Endothelial cell of umbilical vein (primary cell): ENCODE measurements at regions not wholly inside any gene's neighbourhood (a gene's known extent, or its start where the extent isn't known, plus 50 kb on each side); places are given as distances from the start of the nearest gene placed in this dataset.
"Not testable (repeated sequence)": the region's sequence is repeated elsewhere in the genome, so short reads cannot be mapped to it uniquely, and the experiment has no call there.

ENCODE experiments used
- BruUV-seq: library from RNA; stranded (reverse); fragments of 400-500 nt; replicated peaks from 2 replicates; lab custom pipeline; 2021; lab: Mats Ljungman, UMichigan
- CTCF ChIA-PET: fragments of 300-600, 350-600 bp; sonication (Branson Sonifier 250); formaldehyde crosslinking; loops from one replicate; lab custom pipeline; 2021; ENCODE audit warnings: antibody characterized with exemption, inconsistent platforms; lab: Charles Lee
- POLR2A ChIA-PET: fragments of 300-600, 350-600 bp; sonication (Branson Sonifier 250); formaldehyde crosslinking; loops from one replicate; lab custom pipeline; 2021; ENCODE audit warnings: antibody characterized with exemption, inconsistent platforms; lab: Charles Lee
- DNase-seq: peaks from one replicate; pipeline ENCODE4 v3.0.0-alpha.2; 2011; ENCODE audit warnings: low read depth, low spot score
- FAIRE-seq: peaks from 2 replicates; lab custom pipeline; 2011; peaks lifted over from hg19 to GRCh38; lab: Jason Lieb, UNC
- H2AFZ ChIP-seq: 2 replicates; pipeline ENCODE4 v1.6.0; 2012; ENCODE audit warnings: low read depth, low read length, control low read depth, inconsistent platforms
- H3K27ac ChIP-seq: 2 replicates; pipeline ENCODE4 v1.5.1; 2011; ENCODE audit warnings: low read depth, mild to moderate bottlenecking, control low read depth, low read length, moderate library complexity; ENCODE audit not compliant: insufficient read depth
- H3K27me3 ChIP-seq, 2 experiments: 2 replicates each; pipeline versions ENCODE4 v1.6.0 to v1.6.1; 2011; ENCODE audit warnings: low read length in 2 of 2, mixed read lengths in 1 of 2; ENCODE audit not compliant: control insufficient read depth in 2 of 2, insufficient read depth in 2 of 2
- H3K36me3 ChIP-seq, 2 experiments: 2 replicates in 1 of 2; 3 replicates in 1 of 2; pipeline ENCODE4 v1.5.1; 2011; ENCODE audit warnings: low read length in 2 of 2, mild to moderate bottlenecking in 1 of 2, moderate library complexity in 1 of 2; ENCODE audit not compliant: control insufficient read depth in 2 of 2, insufficient read depth in 2 of 2; ENCODE audit errors: extremely low read depth in 1 of 2
- H3K4me1 ChIP-seq: 3 replicates; pipeline ENCODE4 v1.5.1; 2011; ENCODE audit warnings: mild to moderate bottlenecking, low read length; ENCODE audit not compliant: control insufficient read depth, insufficient read depth; ENCODE audit errors: extremely low read depth
- H3K4me2 ChIP-seq: 2 replicates; pipeline ENCODE4 v1.6.1; 2011; ENCODE audit warnings: low read length, control low read depth, mixed read lengths; ENCODE audit not compliant: insufficient read depth
- H3K4me3 ChIP-seq, 3 experiments: fragments of 200-600 bp in 1 of 3; sonication (generic), shearing (Covaris generic) in 1 of 3; replicated peaks in 1 of 3; 2 replicates each; pipeline ENCODE4 v1.5.1; 2011 to 2016; ENCODE audit warnings: control low read depth in 3 of 3, low read length in 3 of 3, mild to moderate bottlenecking in 2 of 3, inconsistent platforms in 1 of 3, low read depth in 1 of 3, moderate library complexity in 1 of 3; ENCODE audit not compliant: insufficient read depth in 1 of 3
- H3K79me2 ChIP-seq: 2 replicates; pipeline ENCODE4 v1.6.0; 2012; ENCODE audit warnings: low read length, inconsistent platforms; ENCODE audit not compliant: control insufficient read depth, insufficient read depth
- H3K9ac ChIP-seq: replicated peaks from 2 replicates; pipeline ENCODE3; 2011; ENCODE audit warnings: low read length, control low read depth; ENCODE audit not compliant: insufficient read depth; ENCODE audit errors: extremely low read depth
- H3K9me1 ChIP-seq: replicated peaks from 3 replicates; pipeline ENCODE4 v1.6.0; 2011; ENCODE audit warnings: mild to moderate bottlenecking, low read length; ENCODE audit not compliant: control insufficient read depth, insufficient read depth; ENCODE audit errors: extremely low read depth
- H3K9me3 ChIP-seq: replicated peaks from 2 replicates; pipeline ENCODE4 v1.5.1; 2012; ENCODE audit warnings: low read length, inconsistent platforms; ENCODE audit not compliant: control insufficient read depth, insufficient read depth
- H4K20me1 ChIP-seq: replicated peaks from 2 replicates; pipeline ENCODE3; 2011; ENCODE audit warnings: mild to moderate bottlenecking, low read length; ENCODE audit not compliant: control insufficient read depth, insufficient read depth; ENCODE audit errors: extremely low read depth
- EZH2 ChIP-seq: IDR thresholded peaks from 2 replicates; pipeline ENCODE4 v1.6.1; 2012; ENCODE audit warnings: borderline replicate concordance, low read depth, mild to moderate bottlenecking, moderate library complexity, low read length, inconsistent platforms; ENCODE audit not compliant: severe bottlenecking
- FOS ChIP-seq: IDR thresholded peaks from 2 replicates; pipeline ENCODE4 v1.6.1; 2011; ENCODE audit warnings: mild to moderate bottlenecking, low read length, moderate library complexity, borderline replicate concordance; ENCODE audit not compliant: insufficient read depth
- GATA2 ChIP-seq: IDR thresholded peaks from 2 replicates; pipeline ENCODE4 v1.7.0; 2011; ENCODE audit warnings: low read depth, mild to moderate bottlenecking, moderate library complexity, mixed read lengths, low read length; ENCODE audit not compliant: insufficient read length, insufficient read depth
- JUN ChIP-seq: IDR thresholded peaks from 2 replicates; pipeline ENCODE4 v1.6.1; 2011; ENCODE audit warnings: borderline replicate concordance, low read depth; ENCODE audit not compliant: insufficient read length, insufficient read depth
- MYC ChIP-seq: IDR thresholded peaks from one replicate; pipeline ENCODE4 v1.6.1; 2011; ENCODE audit warnings: mild to moderate bottlenecking, low read depth, low read length
- POLR2A ChIP-seq: IDR thresholded peaks from 2 replicates; pipeline ENCODE4 v1.6.1; 2012; ENCODE audit warnings: low read depth, mild to moderate bottlenecking, control low read depth, low read length
- POLR2AphosphoS5 ChIP-seq: IDR thresholded peaks from 2 replicates; pipeline ENCODE4 v1.6.1; 2012; ENCODE audit warnings: low read depth, mild to moderate bottlenecking, control low read depth, low read length, moderate library complexity; ENCODE audit not compliant: insufficient read depth
- dilution Hi-C: fragments of 300-500 bp; cut with MboI; formaldehyde crosslinking; loops from one replicate; pipeline ENCODE4 v1.15.0; 2019; ENCODE audit warnings: low sequenced_read_pairs; ENCODE audit not compliant: extremely low pct_ligation_motif_present
- intact Hi-C: fragments of 100-400 bp; cut with micrococcal nuclease; formaldehyde crosslinking; loops from one replicate; pipeline ENCODE4 v1.10.0; 2022
- TF ChIP-seq, protein P1 (sequence below): IDR thresholded peaks from 2 replicates; pipeline ENCODE4 v1.6.1; 2011; ENCODE audit not compliant: insufficient read depth, insufficient read length
- TF ChIP-seq, protein P2 (sequence below), 2 donors: IDR thresholded peaks; 1 replicate in 1 of 2; 2 replicates in 1 of 2; pipeline ENCODE4 v1.5.1; 2011; ENCODE audit warnings: low read length in 2 of 2, mild to moderate bottlenecking in 2 of 2, moderate library complexity in 2 of 2, control low read depth in 1 of 2, inconsistent platforms in 1 of 2, low read depth in 1 of 2; ENCODE audit not compliant: insufficient read depth in 1 of 2; ENCODE audit errors: extremely low read depth in 1 of 2

DNA sequence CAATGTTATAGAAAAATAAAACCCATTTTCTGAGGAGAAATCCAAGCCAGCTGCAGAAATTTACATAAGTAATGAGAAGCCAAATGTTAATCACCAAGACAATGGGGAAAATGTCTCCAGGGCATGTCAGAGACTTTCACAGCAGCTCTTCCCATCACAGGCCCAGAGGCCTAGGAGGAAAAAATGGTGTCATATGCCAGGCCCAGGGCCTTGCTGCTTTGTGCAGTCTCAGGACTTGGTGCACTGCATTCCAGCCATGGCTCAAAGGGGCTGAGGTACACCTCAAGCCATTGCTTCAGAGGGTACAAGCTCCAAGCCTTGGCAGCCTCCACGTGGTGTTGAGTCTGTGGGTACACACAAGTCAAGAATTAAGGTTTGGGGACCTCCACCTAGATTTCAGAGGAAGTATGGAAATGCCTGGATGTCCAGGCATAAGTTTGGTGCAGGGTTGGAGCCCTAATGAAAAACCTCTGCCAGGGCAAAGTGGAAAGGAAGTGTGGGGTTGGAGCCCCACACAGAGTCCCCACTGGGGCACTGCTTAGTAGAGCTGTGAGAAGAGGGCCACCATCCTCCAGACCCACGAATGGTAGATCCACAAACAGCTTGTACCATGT, 163.0 kb downstream of the THBS2 start:
- H3K9ac ChIP-seq, CTCF ChIA-PET, DNase-seq, H3K36me3 ChIP-seq, H3K9me1 ChIP-seq, H3K4me2 ChIP-seq, H4K20me1 ChIP-seq, H3K27ac ChIP-seq, intact Hi-C loops, H3K4me3 ChIP-seq, H3K9me3 ChIP-seq, BruUV-seq, H3K79me2 ChIP-seq, H3K27me3 ChIP-seq, H2AFZ ChIP-seq, FAIRE-seq, H3K4me1 ChIP-seq, dilution Hi-C loops: not testable (repeated sequence)
- POLR2A ChIA-PET, result interaction anchor here (0.6 kb wide), 1 partner anchor 165 kb away, joined by 3 read pairs; no protein-coding TSS in a partner anchor

DNA sequence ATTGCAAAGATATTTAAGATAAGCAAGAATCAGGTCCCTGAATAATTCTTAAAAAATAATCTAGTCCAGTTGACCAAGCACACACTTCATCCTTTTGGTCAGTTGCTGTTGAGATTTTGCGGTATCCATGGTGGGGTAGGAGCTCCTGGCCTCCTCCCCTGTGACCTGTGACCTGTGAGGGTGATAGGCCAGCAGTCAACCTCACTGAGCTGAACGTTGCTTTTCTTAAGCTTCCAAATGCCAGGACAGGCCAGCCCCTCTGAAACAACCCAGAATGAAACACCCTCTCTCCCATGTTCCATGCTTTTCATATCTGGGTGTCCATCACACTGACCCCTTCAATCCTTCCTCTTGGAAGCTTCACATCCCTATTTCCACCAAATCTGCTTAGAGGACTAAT, 164.9 kb downstream of the THBS2 start:
- H3K79me2 ChIP-seq, result no peaks in the 10 kb centered on the region
- FAIRE-seq (no peak), DNase-seq (no peak)
- H3K9me1 ChIP-seq, result no peaks in the 10 kb centered on the region
- H3K4me3 ChIP-seq, result no peak overlapping the region
- no peak overlapping the region for H3K27ac ChIP-seq
- H3K9ac ChIP-seq, result no peak overlapping the region
- no TSS peak for BruUV-seq
- dilution Hi-C loops, result no loop called here
- ChIA-PET POLR2A (no interaction called here), CTCF (no interaction called here)
- no peaks in the 10 kb centered on the region for H3K4me1 ChIP-seq
- H3K9me3 ChIP-seq, result peaks cover 2% of the 10 kb centered on the region
- H3K4me2 ChIP-seq, result no peak overlapping the region
- TF ChIP-seq JUN (no peak), POLR2A (no peak), EZH2 (no peak), POLR2AphosphoS5 (no peak), FOS (no peak), MYC (no peak), GATA2 (no peak)
- TF ChIP-seq, protein P1, sequence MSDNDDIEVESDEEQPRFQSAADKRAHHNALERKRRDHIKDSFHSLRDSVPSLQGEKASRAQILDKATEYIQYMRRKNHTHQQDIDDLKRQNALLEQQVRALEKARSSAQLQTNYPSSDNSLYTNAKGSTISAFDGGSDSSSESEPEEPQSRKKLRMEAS, result no peak
- TF ChIP-seq, protein P2, sequence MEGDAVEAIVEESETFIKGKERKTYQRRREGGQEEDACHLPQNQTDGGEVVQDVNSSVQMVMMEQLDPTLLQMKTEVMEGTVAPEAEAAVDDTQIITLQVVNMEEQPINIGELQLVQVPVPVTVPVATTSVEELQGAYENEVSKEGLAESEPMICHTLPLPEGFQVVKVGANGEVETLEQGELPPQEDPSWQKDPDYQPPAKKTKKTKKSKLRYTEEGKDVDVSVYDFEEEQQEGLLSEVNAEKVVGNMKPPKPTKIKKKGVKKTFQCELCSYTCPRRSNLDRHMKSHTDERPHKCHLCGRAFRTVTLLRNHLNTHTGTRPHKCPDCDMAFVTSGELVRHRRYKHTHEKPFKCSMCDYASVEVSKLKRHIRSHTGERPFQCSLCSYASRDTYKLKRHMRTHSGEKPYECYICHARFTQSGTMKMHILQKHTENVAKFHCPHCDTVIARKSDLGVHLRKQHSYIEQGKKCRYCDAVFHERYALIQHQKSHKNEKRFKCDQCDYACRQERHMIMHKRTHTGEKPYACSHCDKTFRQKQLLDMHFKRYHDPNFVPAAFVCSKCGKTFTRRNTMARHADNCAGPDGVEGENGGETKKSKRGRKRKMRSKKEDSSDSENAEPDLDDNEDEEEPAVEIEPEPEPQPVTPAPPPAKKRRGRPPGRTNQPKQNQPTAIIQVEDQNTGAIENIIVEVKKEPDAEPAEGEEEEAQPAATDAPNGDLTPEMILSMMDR (IDR thresholded peaks at IDR 0.05; ENCODE audit: extremely low read depth in 1 of 2, insufficient read depth in 1 of 2, low read depth in 1 of 2, low read length in 2 of 2), result no peak
- intact Hi-C loops, result no loop called here
- H3K36me3 ChIP-seq, result no peaks in the 10 kb centered on the region
- no peak overlapping the region for H2AFZ ChIP-seq
- no peaks in the 10 kb centered on the region for H4K20me1 ChIP-seq
- no peaks in the 10 kb centered on the region for H3K27me3 ChIP-seq
